Colon (tissue), 2 donors: ENCODE measurements at regions not wholly inside any gene's neighbourhood (a gene's known extent, or its start where the extent isn't known, plus 50 kb on each side); places are given as distances from the start of the nearest gene placed in this dataset.
"Not testable (repeated sequence)": the region's sequence is repeated elsewhere in the genome, so short reads cannot be mapped to it uniquely, and the experiment has no call there.

Experiments used
- FAIRE-seq: peaks from 2 replicates; lab custom pipeline; 2012; peaks lifted over from hg19 to GRCh38; lab: Jason Lieb, UNC
- donor health status: control.
- donor health status: control.

DNA sequence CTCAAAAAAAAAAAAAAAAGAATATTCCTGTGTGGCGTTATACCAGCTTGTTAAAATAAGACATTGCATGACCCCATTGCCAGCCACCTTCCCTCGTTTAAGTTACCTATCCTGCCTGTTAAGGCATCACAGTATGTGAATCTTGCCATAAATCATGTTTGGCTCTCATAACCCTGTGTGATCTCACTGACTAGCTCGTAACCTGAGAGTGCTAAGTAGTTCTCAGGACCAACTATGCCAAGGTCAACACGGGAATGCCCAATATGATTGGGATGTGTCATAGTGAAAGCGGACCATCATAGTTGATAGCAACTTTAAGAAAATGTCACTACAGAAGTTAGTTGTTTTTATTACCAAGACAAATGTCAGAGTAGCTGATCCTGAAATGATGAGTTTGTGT, 796.8 kb upstream of the CDH18 start:
- not testable (repeated sequence) for FAIRE-seq

DNA sequence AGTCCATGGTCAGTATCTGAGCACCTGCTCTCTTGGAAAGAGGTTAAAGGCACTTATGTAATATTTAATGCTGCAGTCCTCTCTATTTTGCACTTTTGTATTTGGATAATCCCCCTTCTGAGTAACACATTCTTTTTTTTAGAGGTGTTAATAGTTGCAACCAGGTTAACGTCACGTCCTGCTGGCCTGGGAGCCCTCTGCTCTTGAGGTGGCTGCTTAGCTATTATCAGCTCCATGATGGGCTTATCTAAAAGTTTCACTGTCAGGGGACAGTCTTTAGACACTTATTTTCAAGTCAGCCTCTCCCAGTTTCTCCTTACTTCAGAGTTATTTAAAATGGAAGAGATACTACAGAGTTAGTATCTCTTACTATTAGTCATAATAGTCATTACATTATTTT, 795.5 kb upstream of the CDH18 start:
- FAIRE-seq: not testable (repeated sequence)

DNA sequence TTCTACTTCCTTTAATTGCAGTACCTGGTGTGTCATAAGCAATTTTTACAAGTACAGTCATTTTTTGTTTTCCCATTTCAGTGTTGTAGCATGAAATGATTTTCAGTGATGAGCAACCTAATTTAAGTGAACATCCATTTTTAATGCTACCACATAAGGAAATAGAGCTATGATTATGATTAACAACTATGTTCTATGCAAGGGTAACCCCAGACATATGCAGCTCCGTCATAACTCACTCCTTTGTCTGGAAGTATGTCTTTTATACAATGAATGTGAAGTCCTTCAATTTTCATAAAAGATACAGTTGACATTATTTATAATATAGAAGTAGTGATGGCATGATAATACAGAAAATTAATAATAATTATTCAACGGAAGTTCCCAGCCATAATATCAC, 783.3 kb upstream of the CDH18 start:
- not testable (repeated sequence) for FAIRE-seq

DNA sequence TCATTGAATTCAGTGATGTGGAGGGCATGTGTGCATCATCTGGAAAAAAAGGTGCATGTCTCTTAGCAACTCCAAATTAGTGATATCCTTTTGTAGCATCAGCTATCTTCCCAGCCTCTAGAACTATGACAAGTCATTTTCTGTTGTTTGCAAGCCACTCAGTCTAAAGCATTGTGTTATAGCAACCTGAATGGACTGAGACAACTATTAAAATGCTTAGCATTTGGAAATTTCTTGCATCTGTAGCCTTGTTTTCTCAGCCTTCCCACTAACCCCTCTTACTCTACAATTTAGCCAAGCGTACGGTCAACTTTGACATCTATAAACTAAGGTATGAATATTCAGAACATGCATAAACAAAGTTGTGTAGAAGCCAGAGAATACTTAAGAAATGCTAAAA, 777.1 kb upstream of the CDH18 start:
- FAIRE-seq: not testable (repeated sequence)

DNA sequence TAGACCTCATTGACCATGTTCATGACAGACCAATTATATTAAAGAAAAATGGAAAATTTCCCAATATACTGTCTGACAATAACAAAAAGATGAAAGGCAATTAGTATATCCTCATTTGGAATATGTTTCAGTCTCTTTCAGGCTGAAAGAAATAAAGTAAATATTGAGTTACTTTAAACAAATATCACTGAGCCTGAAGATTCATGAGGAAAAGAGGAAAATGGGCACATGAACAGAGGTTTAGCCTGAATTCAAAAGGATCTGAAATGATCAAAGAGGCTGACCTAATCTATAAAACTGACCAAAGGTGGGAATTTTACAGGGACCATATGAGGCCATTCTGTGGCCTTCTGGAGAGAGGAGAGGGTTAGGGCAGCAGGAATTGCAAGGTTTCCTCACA, 771.5 kb upstream of the CDH18 start:
- FAIRE-seq: not testable (repeated sequence)

DNA sequence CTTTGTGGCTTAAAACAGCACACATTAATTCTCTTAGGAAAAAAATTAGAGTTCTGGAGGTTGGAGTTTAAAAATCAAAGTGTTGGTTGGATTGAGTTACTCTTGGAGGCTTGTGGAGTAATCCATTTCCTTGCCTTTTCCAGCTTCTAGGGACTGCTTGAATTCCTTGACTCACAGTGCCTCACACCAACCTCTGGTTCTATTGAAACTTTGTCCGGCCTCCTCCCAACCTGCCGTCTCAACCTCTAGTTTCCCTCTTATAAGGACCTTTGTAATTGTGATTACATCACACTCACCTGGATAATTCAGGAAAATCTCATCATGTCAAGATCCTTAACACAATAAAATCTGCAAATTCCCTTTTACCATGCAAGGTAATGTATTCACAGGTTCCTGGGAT, 764.2 kb upstream of the CDH18 start:
- not testable (repeated sequence) for FAIRE-seq

DNA sequence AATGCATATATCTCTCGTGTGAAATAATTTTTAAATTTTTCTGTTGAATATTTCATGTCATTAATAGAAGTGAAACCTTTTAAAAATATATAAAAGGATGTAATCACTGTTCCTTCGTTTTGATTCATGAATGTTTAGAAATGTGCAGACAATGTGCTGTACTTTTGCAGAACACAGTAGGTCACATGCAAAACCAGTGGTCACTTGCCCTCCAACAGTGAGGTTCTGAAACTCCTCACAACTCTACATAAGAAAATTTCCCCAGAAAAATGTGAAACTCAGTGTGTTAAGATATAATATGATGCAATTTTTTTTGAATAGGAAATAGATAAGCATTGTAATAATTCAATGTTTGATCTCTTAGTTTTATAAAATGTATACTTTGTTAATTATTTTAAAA, 747.7 kb upstream of the CDH18 start:
- FAIRE-seq: not testable (repeated sequence)

DNA sequence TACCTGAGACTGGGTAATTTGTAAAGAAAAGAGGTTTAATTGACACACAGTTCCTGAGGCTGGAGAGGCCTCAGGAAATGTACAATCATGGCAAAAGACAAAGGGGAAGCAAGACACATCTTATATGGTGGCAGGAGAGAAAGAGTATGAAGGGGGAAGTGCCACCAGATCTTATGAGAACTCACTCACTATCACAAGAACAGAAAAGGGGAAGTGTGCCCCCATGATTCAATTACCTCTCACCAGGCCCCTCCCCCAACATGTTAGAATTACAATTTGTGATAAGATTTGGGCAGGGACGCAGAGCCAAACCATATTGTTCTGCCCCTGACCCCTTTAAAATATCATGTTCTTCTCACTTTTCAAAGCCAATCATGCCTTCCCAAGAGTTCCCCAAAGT, 744.2 kb upstream of the CDH18 start:
- not testable (repeated sequence) for FAIRE-seq

DNA sequence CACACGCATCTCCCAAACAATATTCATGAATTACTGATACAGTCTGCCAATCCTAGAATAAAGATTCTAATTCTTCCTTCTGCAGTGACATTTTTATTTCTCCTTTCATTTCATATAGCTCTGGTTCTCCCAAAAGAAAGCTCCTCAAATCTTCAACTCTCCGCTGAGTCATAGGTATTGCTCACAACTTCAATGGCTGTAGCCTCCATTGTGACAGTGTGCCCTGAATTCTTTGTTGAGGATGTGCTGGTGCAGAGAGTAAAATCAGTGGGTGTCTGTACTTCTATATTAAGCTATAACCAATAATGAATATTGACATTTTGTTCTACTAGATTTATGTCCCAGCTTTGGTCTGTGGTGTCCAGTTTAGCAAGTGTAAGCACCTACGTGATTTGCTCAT, 733.3 kb upstream of the CDH18 start:
- FAIRE-seq: not testable (repeated sequence)

DNA sequence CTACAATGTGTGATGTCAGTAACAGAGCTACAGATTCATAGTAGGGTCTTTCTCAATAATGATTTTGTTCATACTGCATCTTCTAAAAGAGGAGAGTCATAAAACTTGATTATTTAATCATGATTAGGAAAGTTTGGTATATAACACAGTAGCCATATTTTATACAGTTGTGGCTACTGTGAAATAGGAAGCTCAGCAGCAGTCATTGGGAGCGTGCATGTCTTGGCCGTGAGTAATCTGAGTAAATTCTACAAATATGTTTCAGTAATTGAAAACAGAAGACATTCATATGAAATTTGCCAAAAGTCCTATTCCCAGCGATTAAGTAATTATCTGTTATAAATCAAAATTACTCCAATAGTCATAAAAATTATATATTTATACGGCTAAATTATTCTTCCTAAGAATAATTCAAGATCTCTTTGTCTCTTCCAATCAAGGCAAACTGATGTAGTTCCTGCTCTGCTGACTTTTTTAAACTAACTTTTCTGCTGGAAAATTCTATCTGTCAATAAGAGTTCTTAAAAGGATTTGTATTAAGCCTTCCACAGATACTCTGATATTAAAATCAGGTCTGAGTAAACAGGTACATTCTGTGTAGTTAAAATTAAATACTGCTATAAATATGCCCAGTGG, 723.6 kb upstream of the CDH18 start:
- FAIRE-seq: not testable (repeated sequence)

DNA sequence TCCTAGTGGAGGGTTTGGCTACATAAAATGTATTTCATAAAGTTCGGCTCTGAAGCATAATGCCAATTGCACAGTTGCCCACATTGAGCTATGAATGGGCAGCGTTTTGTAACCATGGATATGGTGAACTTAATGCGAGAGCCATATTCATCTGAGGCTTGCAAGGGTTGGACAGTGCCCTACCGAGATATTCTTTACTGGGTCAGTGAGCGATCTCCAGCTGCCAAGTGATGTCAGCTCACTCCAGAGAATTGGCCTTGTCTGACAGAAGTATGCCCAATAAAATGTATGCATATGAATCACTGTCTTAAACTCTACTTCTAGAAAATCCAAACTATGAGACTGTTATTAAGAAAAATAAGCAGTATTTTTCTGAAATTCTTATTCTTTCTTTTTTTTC, 719.6 kb upstream of the CDH18 start:
- FAIRE-seq: not testable (repeated sequence)

DNA sequence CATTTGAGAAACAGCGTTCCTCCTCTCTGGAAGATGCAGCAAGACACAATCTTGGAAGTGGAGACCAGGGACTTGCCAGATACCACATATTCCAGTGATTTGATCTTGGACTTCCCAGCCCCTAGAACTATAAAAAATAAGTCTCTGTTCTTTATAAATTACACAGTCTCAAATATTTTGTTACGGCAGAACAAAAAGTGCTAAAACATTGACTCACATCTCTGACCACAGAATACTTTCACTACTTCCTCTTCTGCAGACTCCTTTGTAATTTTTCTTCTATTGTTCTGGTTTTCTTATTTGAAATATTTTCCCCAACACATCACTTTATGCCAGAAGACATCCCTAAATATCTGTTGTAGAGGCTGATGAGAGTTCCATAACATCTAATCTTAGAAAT, 706.1 kb upstream of the CDH18 start:
- FAIRE-seq: no peak

DNA sequence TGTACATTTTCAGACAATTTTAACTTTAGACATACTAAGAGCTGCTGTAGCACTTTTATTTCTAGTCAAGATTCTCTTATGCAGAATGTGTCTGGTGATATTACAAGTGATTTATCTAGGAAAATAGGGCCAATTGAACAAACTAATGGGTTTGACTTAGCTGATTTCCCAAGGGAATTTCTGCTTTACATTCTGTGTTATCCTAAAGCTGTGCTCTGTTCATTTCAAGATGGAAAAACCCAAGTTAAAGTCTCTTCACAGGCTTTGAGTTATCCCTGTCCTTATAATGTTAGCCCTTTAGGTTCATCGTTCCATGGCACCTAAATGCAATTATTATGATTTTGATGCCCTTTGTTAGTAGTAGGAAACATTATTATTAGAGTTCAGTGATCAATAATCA, 704.9 kb upstream of the CDH18 start:
- no peak for FAIRE-seq

DNA sequence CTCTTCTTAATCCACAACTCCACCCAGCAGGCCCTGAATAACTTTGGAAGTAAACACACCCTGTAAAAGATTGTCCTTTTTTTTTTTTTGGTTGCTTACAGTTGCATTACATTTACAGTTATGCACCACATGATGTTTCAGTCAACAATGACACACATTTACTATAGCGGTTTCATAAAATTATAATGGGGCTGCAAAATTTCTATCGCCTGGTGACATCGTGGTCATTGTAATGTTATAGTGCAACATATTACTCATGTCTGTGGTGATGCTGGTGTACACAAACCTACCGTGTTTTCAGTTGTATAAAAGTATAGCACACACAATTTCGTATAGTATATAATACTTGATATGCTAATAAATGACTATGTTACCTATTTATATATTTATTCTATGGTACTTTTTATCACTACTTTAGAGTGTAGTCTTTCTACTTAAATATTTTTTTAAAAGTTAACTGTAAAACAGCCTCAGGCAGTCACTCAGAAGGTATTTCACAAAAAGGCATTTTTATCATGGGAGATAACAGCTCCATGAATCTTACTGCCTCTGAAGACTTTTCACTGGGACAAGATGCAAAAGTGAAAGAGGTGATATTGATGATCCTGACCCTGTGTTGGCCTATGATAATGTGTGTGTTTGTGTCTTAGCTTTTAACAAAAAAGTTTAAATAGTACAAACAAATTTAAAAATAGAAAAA, 695.4 kb upstream of the CDH18 start:
- FAIRE-seq: no peak

DNA sequence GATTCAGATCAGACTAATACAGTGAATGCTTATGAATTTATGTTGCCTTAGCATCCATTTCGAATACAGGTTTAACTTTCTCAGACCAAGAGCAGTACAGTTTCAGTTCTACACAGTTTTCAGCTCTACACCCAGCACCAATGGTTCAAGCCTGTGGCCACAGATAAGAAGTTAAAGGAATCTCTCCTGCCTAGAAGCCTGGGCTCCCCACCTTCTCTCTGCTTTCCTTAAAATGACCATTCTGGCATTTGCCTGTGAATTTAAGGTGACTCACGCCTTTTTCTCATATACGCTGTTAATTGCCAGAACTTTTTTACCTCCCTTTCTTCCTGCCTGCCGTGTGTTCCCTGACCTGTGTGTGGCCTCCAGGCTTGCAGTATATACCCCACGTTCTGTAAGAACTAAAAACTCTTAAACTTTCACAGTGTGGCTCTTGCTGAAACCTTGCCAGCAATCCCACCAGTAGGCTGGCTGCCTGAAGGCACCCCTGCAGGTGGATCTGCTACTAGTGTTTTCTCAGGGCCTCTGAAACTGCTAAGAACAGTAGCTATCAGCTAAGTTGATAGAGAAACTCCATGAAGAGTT, 692.8 kb upstream of the CDH18 start:
- FAIRE-seq: no peak

DNA sequence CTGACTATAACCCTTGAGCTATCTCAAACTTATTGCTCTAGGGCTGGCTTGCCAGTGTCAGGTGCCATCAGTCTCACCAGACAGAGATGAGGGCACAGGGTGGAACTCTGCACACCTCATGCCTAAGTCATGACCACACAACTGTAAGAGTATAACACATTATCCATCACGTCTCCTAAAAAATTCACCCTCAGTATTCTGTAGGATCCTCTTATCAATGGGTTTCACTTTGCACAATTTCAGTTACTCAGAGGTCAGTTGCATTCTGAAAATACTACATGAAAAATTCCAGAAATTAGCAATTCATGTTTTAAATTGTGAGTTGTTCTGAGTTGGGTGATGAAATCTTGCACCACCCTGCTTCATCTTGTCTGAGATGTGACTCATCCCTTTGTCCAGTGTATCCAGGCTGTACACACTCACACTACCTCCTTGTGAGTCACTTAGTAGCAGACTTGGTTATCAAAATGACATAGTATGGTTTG, 690.9 kb upstream of the CDH18 start:
- FAIRE-seq: no peak

DNA sequence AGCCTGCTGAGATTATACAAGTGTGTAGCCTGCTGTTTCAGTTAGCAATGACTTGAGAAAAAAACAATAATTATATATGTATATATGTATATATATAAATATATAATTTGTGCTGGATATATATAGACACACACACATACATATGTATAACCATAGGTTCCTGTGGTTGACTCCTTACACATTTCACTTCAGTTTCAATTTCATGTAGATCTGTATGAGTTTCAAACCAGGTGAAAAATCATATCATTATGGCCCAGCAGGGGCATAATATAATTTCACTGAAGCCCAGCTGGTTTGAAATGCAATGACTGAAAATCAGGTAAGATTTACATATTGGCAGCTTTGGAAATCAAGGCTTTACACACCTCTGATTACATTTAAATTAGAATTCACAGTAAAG, 690.4 kb upstream of the CDH18 start:
- FAIRE-seq: no peak

DNA sequence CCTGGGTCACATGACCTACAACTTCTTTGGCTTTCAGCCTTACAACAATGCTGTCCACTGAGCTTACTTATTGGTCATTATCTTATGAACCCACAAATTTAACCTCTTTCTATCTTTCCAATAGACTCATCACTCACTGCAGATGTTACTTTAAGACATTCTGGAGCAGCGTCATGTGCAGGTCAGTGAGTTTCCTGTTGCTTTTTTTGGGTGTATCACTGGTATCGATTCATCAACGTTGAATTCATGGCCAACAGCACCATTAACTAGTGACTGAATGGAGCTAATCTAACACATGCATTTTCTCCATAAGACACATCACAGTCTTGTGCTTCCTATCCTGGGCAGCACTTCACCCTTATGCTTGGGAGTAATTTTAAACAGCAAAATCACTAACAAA, 672.6 kb upstream of the CDH18 start:
- FAIRE-seq: no peak

DNA sequence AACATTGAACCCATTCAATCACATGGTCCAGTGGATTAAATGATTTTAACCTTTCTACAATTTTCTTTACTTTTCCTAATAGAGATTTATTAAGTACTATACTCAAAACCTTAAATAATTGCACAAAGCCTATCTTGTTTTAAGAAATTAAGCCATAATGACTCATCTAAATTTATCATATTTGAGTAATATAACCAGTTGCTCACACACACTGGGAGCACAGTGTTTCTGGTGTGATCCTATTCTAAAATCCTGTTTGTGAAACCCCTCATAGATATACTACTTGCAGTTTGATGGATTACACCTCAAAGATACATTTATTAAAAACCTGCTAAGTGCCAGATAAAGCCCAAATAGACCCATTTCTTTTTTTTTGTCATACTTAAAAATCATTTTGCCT, 668.3 kb upstream of the CDH18 start:
- FAIRE-seq: no peak

DNA sequence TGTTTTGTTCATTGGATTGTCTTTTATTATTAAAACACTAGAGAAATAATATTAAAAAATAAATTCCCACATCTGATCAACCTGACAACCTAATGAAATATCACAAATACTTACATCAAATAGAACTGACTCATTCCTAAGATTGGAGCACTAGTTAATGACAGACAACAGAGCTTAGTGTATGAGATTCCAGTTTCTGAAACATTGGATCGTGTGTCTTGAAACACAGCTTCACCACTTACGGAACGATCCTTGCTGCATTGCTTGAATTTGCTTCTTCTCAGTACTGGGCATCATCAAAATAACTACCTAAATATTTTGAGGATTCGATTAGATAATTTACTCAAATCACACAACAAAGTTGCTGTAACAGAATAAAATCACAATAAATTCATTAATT, 667.2 kb upstream of the CDH18 start:
- no peak for FAIRE-seq

DNA sequence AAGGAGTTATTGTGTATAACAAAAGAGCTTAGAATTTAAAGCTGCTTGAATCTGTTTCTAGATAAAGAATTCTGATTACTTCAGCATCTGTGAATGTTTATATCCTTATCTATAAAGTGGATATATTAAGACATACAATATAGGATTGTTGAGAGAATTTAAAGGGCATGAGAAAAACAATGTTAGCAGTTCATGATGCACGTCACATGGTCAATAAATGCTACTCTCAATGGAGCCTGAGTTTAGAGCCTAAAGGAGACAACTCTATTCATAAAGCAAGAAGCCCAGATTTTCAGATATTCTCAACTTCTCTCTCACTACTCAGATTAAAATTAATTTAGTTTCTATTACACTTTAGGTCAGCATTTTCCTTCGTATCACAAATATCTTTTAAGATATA, 666.7 kb upstream of the CDH18 start:
- FAIRE-seq: no peak

DNA sequence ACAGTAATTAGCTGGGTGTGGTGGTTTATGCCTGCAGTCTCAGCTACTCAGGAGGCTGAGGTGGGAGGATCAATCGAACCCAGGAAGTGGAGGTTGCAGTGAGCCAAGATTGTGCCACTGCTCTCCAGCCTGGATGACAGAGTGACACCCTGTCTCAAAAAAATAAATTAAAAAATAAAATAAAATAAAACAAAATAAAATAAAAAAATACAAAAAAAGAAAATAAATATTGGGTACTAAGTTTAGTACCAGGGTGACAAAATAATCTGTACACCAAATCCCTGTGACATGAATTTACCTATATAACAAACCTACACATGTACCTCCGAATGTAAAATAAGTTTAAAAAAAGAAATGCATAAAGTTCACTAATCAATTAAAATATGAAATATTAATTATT, 666.0 kb upstream of the CDH18 start:
- FAIRE-seq: no peak

DNA sequence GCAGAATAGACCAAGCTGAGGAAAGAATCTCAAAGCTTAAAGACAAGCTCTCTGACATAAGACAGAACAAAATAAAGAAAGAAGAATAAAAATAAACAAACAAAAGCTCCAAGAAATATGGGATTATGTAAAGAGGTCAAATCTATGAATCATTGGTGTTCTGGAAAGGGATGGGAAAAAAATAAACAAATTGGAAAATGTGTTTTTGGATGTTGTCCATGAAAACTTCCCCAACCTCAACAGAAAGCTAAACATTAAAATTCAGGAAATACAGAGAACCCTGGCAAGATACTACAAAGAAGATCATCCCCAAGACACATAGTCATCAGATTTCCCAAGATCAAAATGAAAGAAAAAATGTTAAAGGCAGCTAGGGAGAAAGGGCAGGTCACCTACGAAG, 662.0 kb upstream of the CDH18 start:
- FAIRE-seq: no peak

DNA sequence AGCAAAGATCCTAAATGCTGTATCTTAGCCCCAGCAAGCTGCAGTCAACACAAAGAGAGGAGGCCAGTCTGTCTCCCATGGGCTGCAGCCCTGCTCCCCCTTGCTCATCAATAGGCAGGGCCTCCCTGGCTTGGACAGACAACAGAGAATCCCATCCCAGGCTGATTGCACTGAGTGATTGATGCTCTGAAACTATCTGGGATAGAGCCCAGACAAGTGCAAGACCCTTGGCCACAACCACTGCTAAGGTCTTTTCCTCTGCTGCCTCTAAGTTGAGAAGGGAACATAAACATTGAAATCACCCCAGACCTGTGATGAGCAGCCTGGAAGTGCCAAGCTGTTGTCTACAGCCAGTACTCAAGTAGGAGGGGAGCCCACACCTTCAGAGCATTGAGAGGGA, 661.0 kb upstream of the CDH18 start:
- no peak for FAIRE-seq
